MCF 10A (cell line): ENCODE measurements at regions not wholly inside any gene's neighbourhood (a gene's known extent, or its start where the extent isn't known, plus 50 kb on each side); places are given as distances from the start of the nearest gene placed in this dataset.

ENCODE experiments used
- BruUV-seq: library from RNA; stranded (reverse); fragments of 400-500 nt; replicated peaks from 2 replicates; lab custom pipeline; 2021; lab: Mats Ljungman, UMichigan
- CTCF ChIA-PET: fragments of 300-600 bp; sonication (Branson Sonifier 250); formaldehyde crosslinking; extraction: SDS; loops from one replicate; lab custom pipeline; 2021; ENCODE audit warnings: antibody characterized with exemption, inconsistent platforms; lab: Yijun Ruan, JAX
- POLR2A ChIA-PET: fragments of 300-600, 350-650 bp; sonication (Branson Sonifier 250); formaldehyde crosslinking; extraction: SDS; loops from one replicate; lab custom pipeline; 2020; ENCODE audit warnings: antibody characterized with exemption, inconsistent platforms; lab: Yijun Ruan, JAX
- DNase-seq: peaks from one replicate; pipeline ENCODE4 v3.0.0-alpha.2; 2018; ENCODE audit not compliant: unreplicated experiment
- H3K27ac Mint-ChIP-seq: one replicate; pipeline ENCODE4 v1.8.0; 2022; ENCODE audit warnings: mild to moderate bottlenecking, low read depth, mixed read lengths; ENCODE audit not compliant: unreplicated experiment
- H3K27me3 Mint-ChIP-seq: one replicate; pipeline ENCODE4 v1.8.0; 2022; ENCODE audit warnings: mixed read lengths; ENCODE audit not compliant: insufficient read depth, unreplicated experiment
- H3K36me3 Mint-ChIP-seq: one replicate; pipeline ENCODE4 v1.8.0; 2022; ENCODE audit warnings: mild to moderate bottlenecking, moderate library complexity, mixed read lengths; ENCODE audit not compliant: insufficient read depth, unreplicated experiment
- H3K4me1 Mint-ChIP-seq: one replicate; pipeline ENCODE4 v1.8.0; 2022; ENCODE audit warnings: mixed read lengths; ENCODE audit not compliant: insufficient read depth, unreplicated experiment
- H3K4me3 Mint-ChIP-seq: one replicate; pipeline ENCODE4 v1.8.0; 2022; ENCODE audit warnings: mild to moderate bottlenecking, moderate library complexity, mixed read lengths; ENCODE audit not compliant: unreplicated experiment
- H3K9me3 Mint-ChIP-seq: one replicate; pipeline ENCODE4 v1.8.0; 2022; ENCODE audit warnings: mixed read lengths; ENCODE audit not compliant: unreplicated experiment
- intact Hi-C: fragments of 100-400 bp; cut with micrococcal nuclease; formaldehyde crosslinking; loops from 2 replicates; pipeline ENCODE4 v1.14.1; 2022
- TF ChIP-seq, protein P1 (sequence below): fragments of 200-600 bp; IDR thresholded peaks from one replicate; pipeline ENCODE4 v1.8.0; 2022; ENCODE audit warnings: antibody characterized with exemption, mild to moderate bottlenecking; ENCODE audit not compliant: unreplicated experiment

DNA sequence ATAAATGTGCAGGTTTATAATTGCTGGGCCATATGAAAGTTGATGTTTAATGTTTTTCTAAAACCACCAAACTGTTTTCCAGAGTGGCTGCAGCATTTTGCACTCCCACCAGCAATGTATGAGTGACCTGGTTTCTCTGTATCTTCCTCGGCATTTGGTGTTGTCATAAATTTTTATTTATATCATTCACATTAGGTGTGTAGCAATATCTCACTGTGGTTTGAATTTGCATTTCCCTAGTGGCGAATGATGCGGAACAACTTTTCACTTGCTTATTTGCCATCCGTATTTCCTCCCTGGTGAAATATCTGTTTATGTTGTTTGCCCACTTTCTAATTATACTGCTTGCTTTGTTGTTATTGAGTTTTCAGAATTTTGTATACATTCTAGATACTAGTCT is 295.7 kb upstream of the TUT7 start:
- H3K4me3 Mint-ChIP-seq: no peak overlapping the region
- intact Hi-C loops: no loop called here
- H3K27me3 Mint-ChIP-seq: no peaks in the 10 kb centered on the region
- H3K36me3 Mint-ChIP-seq: no peaks in the 10 kb centered on the region
- no peak for DNase-seq
- H3K4me1 Mint-ChIP-seq: no peaks in the 10 kb centered on the region
- TF ChIP-seq, protein P1, sequence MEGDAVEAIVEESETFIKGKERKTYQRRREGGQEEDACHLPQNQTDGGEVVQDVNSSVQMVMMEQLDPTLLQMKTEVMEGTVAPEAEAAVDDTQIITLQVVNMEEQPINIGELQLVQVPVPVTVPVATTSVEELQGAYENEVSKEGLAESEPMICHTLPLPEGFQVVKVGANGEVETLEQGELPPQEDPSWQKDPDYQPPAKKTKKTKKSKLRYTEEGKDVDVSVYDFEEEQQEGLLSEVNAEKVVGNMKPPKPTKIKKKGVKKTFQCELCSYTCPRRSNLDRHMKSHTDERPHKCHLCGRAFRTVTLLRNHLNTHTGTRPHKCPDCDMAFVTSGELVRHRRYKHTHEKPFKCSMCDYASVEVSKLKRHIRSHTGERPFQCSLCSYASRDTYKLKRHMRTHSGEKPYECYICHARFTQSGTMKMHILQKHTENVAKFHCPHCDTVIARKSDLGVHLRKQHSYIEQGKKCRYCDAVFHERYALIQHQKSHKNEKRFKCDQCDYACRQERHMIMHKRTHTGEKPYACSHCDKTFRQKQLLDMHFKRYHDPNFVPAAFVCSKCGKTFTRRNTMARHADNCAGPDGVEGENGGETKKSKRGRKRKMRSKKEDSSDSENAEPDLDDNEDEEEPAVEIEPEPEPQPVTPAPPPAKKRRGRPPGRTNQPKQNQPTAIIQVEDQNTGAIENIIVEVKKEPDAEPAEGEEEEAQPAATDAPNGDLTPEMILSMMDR: no peak
- CTCF ChIA-PET: no interaction called here
- H3K9me3 Mint-ChIP-seq: no peaks in the 10 kb centered on the region
- POLR2A ChIA-PET: no interaction called here
- no TSS peak for BruUV-seq
- no peak overlapping the region for H3K27ac Mint-ChIP-seq

GRCh38 chr9:86648828-86649170 is 294.6 kb upstream of the TUT7 start:
- CTCF ChIA-PET: interaction anchor here (0.6 to 1.8 kb wide), 2 partner anchors 11 to 1089 kb away, joined by 3 to 4 read pairs; no protein-coding TSS in a partner anchor
- intact Hi-C loops: no loop called here
- TF ChIP-seq, protein P1: no peak
- no peak overlapping the region for H3K4me3 Mint-ChIP-seq
- H3K27ac Mint-ChIP-seq: no peak overlapping the region
- no peaks in the 10 kb centered on the region for H3K4me1 Mint-ChIP-seq
- BruUV-seq: no TSS peak
- no peaks in the 10 kb centered on the region for H3K36me3 Mint-ChIP-seq
- no peaks in the 10 kb centered on the region for H3K27me3 Mint-ChIP-seq
- DNase-seq: no peak
- POLR2A ChIA-PET: interaction anchor here (0.7 kb wide), 1 partner anchor 20 kb away, joined by 4 read pairs; no protein-coding TSS in a partner anchor
- H3K9me3 Mint-ChIP-seq: no peaks in the 10 kb centered on the region

- POLR2A ChIA-PET: no interaction called here
- TF ChIP-seq, protein P1: no peak
- Mint-ChIP-seq H3K27me3 (no peaks in the 10 kb centered on the region), H3K4me1 (no peaks in the 10 kb centered on the region), H3K4me3 (no peak overlapping the region), H3K9me3 (no peaks in the 10 kb centered on the region), H3K36me3 (no peaks in the 10 kb centered on the region), H3K27ac (no peak overlapping the region)
- intact Hi-C loops: no loop called here
- DNase-seq: no peak
- BruUV-seq: no TSS peak
- CTCF ChIA-PET: interaction anchor here (0.6 to 1.8 kb wide), 2 partner anchors 11 to 1089 kb away, joined by 3 to 4 read pairs; no protein-coding TSS in a partner anchor
These were observed 294.1 kb upstream of the TUT7 start for GRCh38 chr9:86648156-86648827.

DNA sequence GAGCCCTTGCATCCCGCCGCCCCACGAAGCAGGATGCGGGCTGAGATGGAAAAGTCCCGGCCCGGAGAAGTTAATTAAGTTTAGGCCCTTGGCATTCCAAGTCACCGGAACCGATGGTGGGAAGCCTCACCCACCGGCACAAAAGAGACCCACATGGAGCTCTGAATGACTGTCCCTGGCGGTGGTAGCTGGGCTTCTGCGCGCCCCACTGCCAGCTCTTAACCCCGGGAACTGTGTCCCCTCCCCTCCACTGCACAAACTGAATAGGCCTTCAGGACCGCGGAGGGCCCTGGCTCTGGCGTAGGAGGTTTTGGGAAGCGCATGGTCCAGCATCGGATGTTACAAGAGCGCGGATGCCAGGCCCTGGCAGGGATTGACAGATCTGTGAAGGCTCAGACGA is 291.1 kb upstream of the TUT7 start:
- H3K4me3 Mint-ChIP-seq: no peak overlapping the region
- TF ChIP-seq, protein P1: no peak
- H3K9me3 Mint-ChIP-seq: no peaks in the 10 kb centered on the region
- BruUV-seq: no TSS peak
- no peaks in the 10 kb centered on the region for H3K4me1 Mint-ChIP-seq
- ChIA-PET CTCF (interaction anchor here (1.3 kb wide), 1 partner anchor 157 kb away, joined by 4 read pairs; no protein-coding TSS in a partner anchor), POLR2A (no interaction called here)
- intact Hi-C loops: no loop called here
- no peak overlapping the region for H3K27ac Mint-ChIP-seq
- DNase-seq: no peak
- H3K36me3 Mint-ChIP-seq: no peaks in the 10 kb centered on the region
- H3K27me3 Mint-ChIP-seq: no peaks in the 10 kb centered on the region
